IMR-90 (cell line): ENCODE measurements at regions not wholly inside any gene's neighbourhood (a gene's known extent, or its start where the extent isn't known, plus 50 kb on each side); places are given as distances from the start of the nearest gene placed in this dataset.

Source experiments
- FOS ChIP-seq: fragments of 150-350 bp; IDR thresholded peaks from 2 replicates; pipeline ENCODE4 v1.6.1; 2016; ENCODE audit warnings: low read depth, low read length
- MAZ ChIP-seq: IDR thresholded peaks from 2 replicates; pipeline ENCODE4 v1.6.1; 2012; ENCODE audit warnings: low read depth, mild to moderate bottlenecking, low read length, improper control_type of control experiment, moderate library complexity, borderline replicate concordance
- MXI1 ChIP-seq: IDR thresholded peaks from 2 replicates; pipeline ENCODE4 v1.6.1; 2012; ENCODE audit warnings: low read depth, mild to moderate bottlenecking, low read length, moderate library complexity, borderline replicate concordance
- TF ChIP-seq, protein P1 (sequence below): conservative IDR thresholded peaks from 2 replicates; pipeline ENCODE4 v1.5.1; 2012; ENCODE audit warnings: mild to moderate bottlenecking, low read depth, low read length, improper control_type of control experiment

DNA sequence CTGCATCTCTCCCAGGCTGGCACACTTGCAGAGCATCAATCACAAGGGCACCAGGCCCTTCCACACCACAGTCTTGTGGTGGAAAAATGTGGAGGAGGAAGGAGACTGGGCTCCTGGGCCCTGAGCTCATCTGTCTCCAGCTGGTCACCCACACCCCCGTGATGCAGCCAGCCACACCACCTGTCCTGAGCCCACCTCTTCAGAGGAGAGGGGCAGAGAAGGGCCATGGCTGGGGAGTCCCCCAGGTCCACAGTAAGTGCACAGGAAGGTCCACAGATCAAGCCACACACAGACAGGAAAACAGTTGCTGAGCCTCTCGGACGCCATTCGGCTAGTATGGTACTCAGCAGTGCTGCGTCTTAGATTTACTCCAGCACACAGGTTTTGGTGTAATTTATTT, 203.5 kb upstream of the SALL3 start:
- TF ChIP-seq MXI1 (no peak), FOS (no peak), MAZ (no peak)
- TF ChIP-seq, protein P1, sequence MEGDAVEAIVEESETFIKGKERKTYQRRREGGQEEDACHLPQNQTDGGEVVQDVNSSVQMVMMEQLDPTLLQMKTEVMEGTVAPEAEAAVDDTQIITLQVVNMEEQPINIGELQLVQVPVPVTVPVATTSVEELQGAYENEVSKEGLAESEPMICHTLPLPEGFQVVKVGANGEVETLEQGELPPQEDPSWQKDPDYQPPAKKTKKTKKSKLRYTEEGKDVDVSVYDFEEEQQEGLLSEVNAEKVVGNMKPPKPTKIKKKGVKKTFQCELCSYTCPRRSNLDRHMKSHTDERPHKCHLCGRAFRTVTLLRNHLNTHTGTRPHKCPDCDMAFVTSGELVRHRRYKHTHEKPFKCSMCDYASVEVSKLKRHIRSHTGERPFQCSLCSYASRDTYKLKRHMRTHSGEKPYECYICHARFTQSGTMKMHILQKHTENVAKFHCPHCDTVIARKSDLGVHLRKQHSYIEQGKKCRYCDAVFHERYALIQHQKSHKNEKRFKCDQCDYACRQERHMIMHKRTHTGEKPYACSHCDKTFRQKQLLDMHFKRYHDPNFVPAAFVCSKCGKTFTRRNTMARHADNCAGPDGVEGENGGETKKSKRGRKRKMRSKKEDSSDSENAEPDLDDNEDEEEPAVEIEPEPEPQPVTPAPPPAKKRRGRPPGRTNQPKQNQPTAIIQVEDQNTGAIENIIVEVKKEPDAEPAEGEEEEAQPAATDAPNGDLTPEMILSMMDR = no peak
